Chondrocyte (in vitro differentiated cells): ENCODE measurements at regions not wholly inside any gene's neighbourhood (a gene's known extent, or its start where the extent isn't known, plus 50 kb on each side); places are given as distances from the start of the nearest gene placed in this dataset.
"Not testable (repeated sequence)": the region's sequence is repeated elsewhere in the genome, so short reads cannot be mapped to it uniquely, and the experiment has no call there.

Source experiments
- DNase-seq: peaks from one replicate; pipeline ENCODE4 v3.0.0; 2021; ENCODE audit warnings: mixed read lengths, low spot score
- H3K27ac Mint-ChIP-seq: one replicate; pipeline ENCODE4 v1.8.0; 2021; ENCODE audit warnings: mild to moderate bottlenecking, moderate library complexity, mixed read lengths; ENCODE audit not compliant: unreplicated experiment
- H3K27me3 Mint-ChIP-seq: 2 replicates; pipeline ENCODE4 v1.8.0; 2021; ENCODE audit warnings: low read depth, mixed read lengths
- H3K36me3 Mint-ChIP-seq: 2 replicates; pipeline ENCODE4 v1.8.0; 2021; ENCODE audit warnings: low read depth, mixed read lengths
- H3K4me1 Mint-ChIP-seq: 2 replicates; pipeline ENCODE4 v1.8.0; 2021; ENCODE audit warnings: low read depth, mild to moderate bottlenecking, mixed read lengths
- H3K4me3 Mint-ChIP-seq: one replicate; pipeline ENCODE4 v1.8.0; 2021; ENCODE audit warnings: mild to moderate bottlenecking, moderate library complexity, mixed read lengths; ENCODE audit not compliant: unreplicated experiment
- H3K9me3 Mint-ChIP-seq: 2 replicates; pipeline ENCODE4 v1.8.0; 2021; ENCODE audit warnings: low read depth, mixed read lengths
- TF ChIP-seq, protein P1 (sequence below): fragments of 200-600 bp; sonication (generic); IDR thresholded peaks from 2 replicates; pipeline ENCODE4 v1.5.0; 2021; ENCODE audit warnings: antibody characterized with exemption, mild to moderate bottlenecking, moderate library complexity

DNA sequence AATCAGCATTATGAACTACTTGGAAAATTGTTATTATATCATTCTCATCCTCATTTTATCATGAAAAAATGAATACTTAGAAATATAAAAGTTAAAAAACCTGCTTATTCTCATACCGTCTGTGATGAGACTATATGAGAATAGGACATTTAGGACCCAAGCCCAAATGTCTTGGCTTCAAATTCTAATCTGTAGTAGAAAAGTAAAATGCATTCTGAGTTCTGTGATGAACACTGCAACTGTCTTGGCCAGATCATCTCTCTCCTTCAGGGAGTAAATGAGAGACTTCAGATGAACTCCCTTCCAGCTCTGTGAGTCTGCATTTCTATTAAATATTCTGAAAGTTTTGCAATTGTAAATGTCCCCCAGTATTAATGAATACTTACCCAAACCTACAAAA, 940.7 kb upstream of the KLHL29 start:
- Mint-ChIP-seq H3K9me3 (peaks cover 6% of the 10 kb centered on the region), H3K27ac (no peak overlapping the region), H3K4me3 (no peak overlapping the region), H3K36me3 (no peaks in the 10 kb centered on the region), H3K27me3 (peaks cover 6% of the 10 kb centered on the region), H3K4me1 (no peaks in the 10 kb centered on the region)
- TF ChIP-seq, protein P1, sequence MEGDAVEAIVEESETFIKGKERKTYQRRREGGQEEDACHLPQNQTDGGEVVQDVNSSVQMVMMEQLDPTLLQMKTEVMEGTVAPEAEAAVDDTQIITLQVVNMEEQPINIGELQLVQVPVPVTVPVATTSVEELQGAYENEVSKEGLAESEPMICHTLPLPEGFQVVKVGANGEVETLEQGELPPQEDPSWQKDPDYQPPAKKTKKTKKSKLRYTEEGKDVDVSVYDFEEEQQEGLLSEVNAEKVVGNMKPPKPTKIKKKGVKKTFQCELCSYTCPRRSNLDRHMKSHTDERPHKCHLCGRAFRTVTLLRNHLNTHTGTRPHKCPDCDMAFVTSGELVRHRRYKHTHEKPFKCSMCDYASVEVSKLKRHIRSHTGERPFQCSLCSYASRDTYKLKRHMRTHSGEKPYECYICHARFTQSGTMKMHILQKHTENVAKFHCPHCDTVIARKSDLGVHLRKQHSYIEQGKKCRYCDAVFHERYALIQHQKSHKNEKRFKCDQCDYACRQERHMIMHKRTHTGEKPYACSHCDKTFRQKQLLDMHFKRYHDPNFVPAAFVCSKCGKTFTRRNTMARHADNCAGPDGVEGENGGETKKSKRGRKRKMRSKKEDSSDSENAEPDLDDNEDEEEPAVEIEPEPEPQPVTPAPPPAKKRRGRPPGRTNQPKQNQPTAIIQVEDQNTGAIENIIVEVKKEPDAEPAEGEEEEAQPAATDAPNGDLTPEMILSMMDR: no peak
- DNase-seq: no peak

DNA sequence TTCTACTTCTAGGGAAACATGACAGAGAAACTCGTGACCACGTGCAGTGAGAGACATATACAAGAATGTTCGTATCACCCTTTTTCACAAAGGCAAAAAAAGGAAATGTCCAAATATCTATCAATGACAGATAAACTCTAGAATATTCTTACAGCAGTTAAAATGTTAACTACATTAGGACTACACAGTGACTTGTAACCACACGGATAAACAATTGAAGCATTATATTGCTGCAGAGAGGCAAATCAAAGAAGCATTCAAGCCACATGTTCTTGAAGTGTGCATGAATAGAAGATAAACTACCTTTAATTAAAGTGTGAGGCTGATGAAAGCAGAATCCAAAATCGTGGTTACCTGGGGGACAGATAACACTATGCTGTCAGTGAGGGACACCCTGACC, 935.3 kb upstream of the KLHL29 start:
- no peak overlapping the region for H3K4me3 Mint-ChIP-seq

DNA sequence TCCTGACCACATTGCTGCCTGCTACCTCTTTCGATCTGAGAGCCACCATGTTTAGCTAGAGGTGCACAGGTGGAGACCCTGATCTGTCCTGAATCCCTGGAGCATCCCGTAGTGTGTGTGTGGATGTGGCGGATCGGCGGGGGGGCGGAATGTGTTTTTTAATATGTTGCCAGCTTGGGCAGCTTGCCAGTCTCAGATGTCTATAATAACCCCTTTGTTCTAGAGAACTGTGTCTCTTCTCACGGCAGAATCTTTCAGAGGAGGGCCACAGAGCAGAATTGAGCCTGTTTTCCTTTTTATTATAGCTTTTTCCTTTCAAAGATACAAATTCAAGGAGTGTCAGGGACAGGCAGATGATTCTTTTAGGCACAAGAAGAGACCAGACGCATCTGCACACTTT, 934.1 kb upstream of the KLHL29 start:
- H3K27ac Mint-ChIP-seq: no peak overlapping the region

More for the DNA sequence above, 935.3 kb upstream of the KLHL29 start:
- TF ChIP-seq, protein P1: no peak
- DNase-seq: no peak
- Mint-ChIP-seq H3K27me3 (peaks cover 2% of the 10 kb centered on the region), H3K9me3 (peaks cover 6% of the 10 kb centered on the region), H3K36me3 (no peaks in the 10 kb centered on the region), H3K27ac (no peak overlapping the region), H3K4me1 (no peaks in the 10 kb centered on the region)

DNA sequence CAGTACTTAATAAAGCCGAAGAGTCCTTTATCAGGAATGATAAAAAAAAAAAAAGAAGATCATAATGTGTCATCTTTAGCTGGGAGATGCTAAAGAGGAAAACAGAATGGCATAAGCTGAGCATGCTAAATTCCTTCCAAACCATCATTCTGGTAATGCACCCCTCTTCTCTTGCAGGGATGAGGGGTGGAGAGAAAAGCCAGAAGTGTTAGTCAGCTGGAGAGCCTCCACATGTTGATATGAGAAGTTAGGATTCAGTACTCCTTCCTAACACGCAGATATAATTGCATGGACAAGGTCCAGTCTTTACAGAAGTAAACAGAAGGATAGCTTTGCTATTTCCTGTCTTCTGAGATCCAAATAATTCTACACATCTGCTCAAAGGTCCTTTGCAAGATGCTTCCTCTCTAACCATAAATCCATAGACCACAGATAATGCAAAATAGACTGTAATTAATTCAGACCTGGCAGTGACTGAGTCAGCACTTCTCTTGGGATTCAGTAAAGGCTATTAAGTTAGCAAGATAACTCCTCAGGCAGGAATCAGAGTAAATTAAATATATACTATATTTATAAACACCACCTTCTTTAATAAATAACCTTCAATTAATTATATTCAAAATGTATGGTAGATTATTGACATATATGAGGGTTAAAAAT, 930.0 kb upstream of the KLHL29 start:
- Mint-ChIP-seq H3K4me1 (no peaks in the 10 kb centered on the region), H3K27ac (no peak overlapping the region), H3K27me3 (peaks cover 2% of the 10 kb centered on the region), H3K4me3 (no peak overlapping the region), H3K9me3 (no peaks in the 10 kb centered on the region), H3K36me3 (no peaks in the 10 kb centered on the region)
- TF ChIP-seq, protein P1: no peak
- DNase-seq: no peak

More for the DNA sequence above, 934.1 kb upstream of the KLHL29 start:
- Mint-ChIP-seq H3K9me3 (peaks cover 6% of the 10 kb centered on the region), H3K27me3 (peaks cover 2% of the 10 kb centered on the region), H3K4me1 (no peaks in the 10 kb centered on the region), H3K4me3 (no peak overlapping the region), H3K36me3 (no peaks in the 10 kb centered on the region)
- no peak for DNase-seq
- TF ChIP-seq, protein P1: no peak

DNA sequence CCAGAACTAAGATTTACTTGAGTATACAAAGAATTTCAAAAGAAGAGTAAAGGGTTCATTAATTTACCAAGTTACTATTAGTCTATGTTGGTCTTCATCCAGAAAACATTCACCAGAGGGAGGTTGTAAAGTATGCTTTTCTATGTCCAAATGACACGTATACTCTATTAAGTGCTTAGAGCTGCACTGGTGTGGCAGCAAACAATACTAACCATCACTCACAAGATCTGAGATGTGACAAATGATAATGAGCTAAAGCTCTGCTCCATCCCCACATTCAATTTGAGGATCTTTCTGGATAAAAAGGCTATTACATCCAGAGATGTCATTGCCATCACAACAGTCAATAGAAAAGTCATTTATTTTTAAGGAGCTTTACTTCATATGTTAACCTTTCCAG, 926.5 kb upstream of the KLHL29 start:
- Mint-ChIP-seq H3K9me3 (no peaks in the 10 kb centered on the region), H3K4me3 (no peak overlapping the region), H3K27me3 (peaks cover 2% of the 10 kb centered on the region), H3K36me3 (no peaks in the 10 kb centered on the region), H3K4me1 (no peaks in the 10 kb centered on the region), H3K27ac (no peak overlapping the region)
- TF ChIP-seq, protein P1: no peak
- no peak for DNase-seq

DNA sequence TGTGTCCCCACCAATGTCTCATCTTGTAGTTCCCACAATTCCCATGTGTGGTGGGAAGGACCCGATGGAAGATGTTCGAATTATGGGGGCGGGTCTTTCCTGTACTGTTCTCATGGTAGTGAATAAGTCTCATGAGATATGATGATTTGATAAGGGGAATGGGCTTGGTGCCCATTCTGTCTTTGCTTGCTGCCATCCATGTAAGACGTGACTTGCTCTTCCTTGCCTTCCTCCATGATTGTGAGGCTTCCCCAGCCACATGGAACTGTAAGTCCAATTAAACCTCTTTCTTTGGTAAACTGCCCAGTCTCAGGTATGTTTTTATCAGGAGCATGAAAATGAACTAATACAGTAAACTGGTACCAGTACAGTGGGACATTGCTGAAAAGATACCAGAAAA, 909.9 kb upstream of the KLHL29 start:
- H3K4me3 Mint-ChIP-seq, H3K27ac Mint-ChIP-seq, H3K9me3 Mint-ChIP-seq, H3K36me3 Mint-ChIP-seq, H3K4me1 Mint-ChIP-seq, DNase-seq, H3K27me3 Mint-ChIP-seq: not testable (repeated sequence)
